IMR-90 (cell line): ENCODE measurements at regions not wholly inside any gene's neighbourhood (a gene's known extent, or its start where the extent isn't known, plus 50 kb on each side); places are given as distances from the start of the nearest gene placed in this dataset.

Experiments
- ATAC-seq: fragments of 200-7000 bp; cut with Tn5 transposase; 2 replicates; pipeline ENCODE4 v1.9.1; 2020; ENCODE audit warnings: low read depth, mild to moderate bottlenecking, moderate library complexity
- BruUV-seq: library from RNA; stranded (reverse); fragments of 400-500 nt; replicated peaks from 2 replicates; lab custom pipeline; 2021; lab: Mats Ljungman, UMichigan
- CTCF ChIA-PET: fragments of 300-600 bp; formaldehyde crosslinking; extraction: SDS; loops from one replicate; lab custom pipeline; 2021; ENCODE audit warnings: antibody characterized with exemption; lab: Yijun Ruan, JAX
- POLR2A ChIA-PET: fragments of 300-600 bp; sonication (Branson Sonifier 250); formaldehyde crosslinking; loops from one replicate; lab custom pipeline; 2022; ENCODE audit warnings: antibody characterized with exemption; ENCODE audit not compliant: unreplicated experiment; lab: Charles Lee
- DNase-seq: peaks from one replicate; pipeline ENCODE4 v3.0.0; 2013
- H2AFZ ChIP-seq: replicated peaks from 2 replicates; pipeline ENCODE3; 2013; ENCODE audit warnings: low read length, mild to moderate bottlenecking; ENCODE audit not compliant: poor library complexity
- H2AK5ac ChIP-seq: 2 replicates; pipeline ENCODE4 v1.6.1; 2013; ENCODE audit warnings: low read depth, low read length, inconsistent platforms
- H2AK9ac ChIP-seq: replicated peaks from 2 replicates; pipeline ENCODE3; 2013; ENCODE audit warnings: mild to moderate bottlenecking, low read depth, low read length, moderate library complexity; ENCODE audit not compliant: poor library complexity
- H2BK120ac ChIP-seq: 2 replicates; pipeline ENCODE4 v1.6.1; 2013; ENCODE audit warnings: low read depth, low read length, inconsistent platforms
- H2BK15ac ChIP-seq: 3 replicates; pipeline ENCODE4 v1.6.1; 2013; ENCODE audit warnings: low read depth, low read length, inconsistent platforms
- H2BK20ac ChIP-seq: 2 replicates; pipeline ENCODE4 v1.6.1; 2013; ENCODE audit warnings: low read depth, mild to moderate bottlenecking, inconsistent platforms, low read length, moderate library complexity
- H2BK5ac ChIP-seq: 2 replicates; pipeline ENCODE4 v1.6.1; 2013; ENCODE audit warnings: mild to moderate bottlenecking, low read depth, low read length, inconsistent platforms; ENCODE audit not compliant: poor library complexity, severe bottlenecking
- H3K14ac ChIP-seq: replicated peaks from 2 replicates; pipeline ENCODE4 v1.6.1; 2013; ENCODE audit warnings: low read depth, low read length, inconsistent platforms
- H3K18ac ChIP-seq: 2 replicates; pipeline ENCODE4 v1.6.1; 2013; ENCODE audit warnings: low read depth, low read length, control low read depth
- H3K23ac ChIP-seq: 2 replicates; pipeline ENCODE4 v1.6.1; 2013; ENCODE audit warnings: low read depth, low read length, inconsistent platforms
- H3K27ac ChIP-seq: 2 replicates; pipeline ENCODE4 v1.5.1; 2013; ENCODE audit warnings: mild to moderate bottlenecking, control low read depth, low read length; ENCODE audit not compliant: insufficient read depth
- H3K27me3 ChIP-seq: 2 replicates; pipeline ENCODE4 v1.6.1; 2013; ENCODE audit warnings: low read length; ENCODE audit not compliant: control insufficient read depth, insufficient read depth
- H3K36me3 ChIP-seq: 2 replicates; pipeline ENCODE4 v1.6.1; 2013; ENCODE audit warnings: low read length, mixed read lengths; ENCODE audit not compliant: control insufficient read depth, insufficient read depth
- H3K4ac ChIP-seq: 2 replicates; pipeline ENCODE4 v1.6.1; 2013; ENCODE audit warnings: low read depth, low read length, inconsistent platforms
- H3K4me1 ChIP-seq: 2 replicates; pipeline ENCODE4 v1.6.1; 2013; ENCODE audit warnings: low read length, mixed read lengths; ENCODE audit not compliant: control insufficient read depth, insufficient read depth
- H3K4me2 ChIP-seq: 2 replicates; pipeline ENCODE4 v1.6.1; 2013; ENCODE audit warnings: low read depth, mild to moderate bottlenecking, control low read depth, low read length, moderate library complexity
- H3K4me3 ChIP-seq: 2 replicates; pipeline ENCODE4 v1.5.1; 2013; ENCODE audit warnings: low read depth, mild to moderate bottlenecking, control low read depth, low read length, moderate library complexity; ENCODE audit not compliant: insufficient read depth
- H3K56ac ChIP-seq: 2 replicates; pipeline ENCODE4 v1.6.1; 2013; ENCODE audit warnings: low read length, inconsistent platforms; ENCODE audit not compliant: insufficient read depth; ENCODE audit errors: extremely low read depth
- H3K79me1 ChIP-seq, 2 experiments: 2 replicates each; pipeline ENCODE4 v1.6.1; 2013; ENCODE audit warnings: low read length in 2 of 2, inconsistent platforms in 1 of 2, low read depth in 1 of 2
- H3K9ac ChIP-seq: 2 replicates; pipeline ENCODE4 v1.6.1; 2013; ENCODE audit warnings: low read depth, low read length, control low read depth
- H3K9me1 ChIP-seq: 2 replicates; pipeline ENCODE4 v1.6.1; 2013; ENCODE audit warnings: low read length, inconsistent platforms; ENCODE audit not compliant: insufficient read depth
- H3K9me3 ChIP-seq: 2 replicates; pipeline ENCODE4 v1.6.1; 2013; ENCODE audit warnings: low read length; ENCODE audit not compliant: control insufficient read depth, insufficient read depth
- H4K20me1 ChIP-seq: 2 replicates; pipeline ENCODE4 v1.6.1; 2013; ENCODE audit warnings: low read length, inconsistent platforms; ENCODE audit not compliant: insufficient read depth
- H4K5ac ChIP-seq: 2 replicates; pipeline ENCODE4 v1.6.1; 2013; ENCODE audit warnings: mild to moderate bottlenecking, low read depth, low read length, control low read depth
- H4K8ac ChIP-seq, 2 experiments: 2 replicates each; pipeline ENCODE4 v1.6.1; 2013; ENCODE audit warnings: low read depth in 2 of 2, low read length in 2 of 2, control low read depth in 1 of 2, inconsistent platforms in 1 of 2
- H4K91ac ChIP-seq: 2 replicates; pipeline ENCODE4 v1.6.1; 2013; ENCODE audit warnings: low read depth, low read length, inconsistent platforms; ENCODE audit not compliant: insufficient read depth
- CHD1 ChIP-seq: IDR thresholded peaks from 2 replicates; pipeline ENCODE4 v1.6.1; 2012; ENCODE audit warnings: low read depth, low read length, improper control_type of control experiment
- FOS ChIP-seq: fragments of 150-350 bp; IDR thresholded peaks from 2 replicates; pipeline ENCODE4 v1.6.1; 2016; ENCODE audit warnings: low read depth, low read length
- MAFK ChIP-seq: IDR thresholded peaks from 2 replicates; pipeline ENCODE4 v1.6.1; 2012; ENCODE audit warnings: low read depth, low read length, improper control_type of control experiment
- MAZ ChIP-seq: IDR thresholded peaks from 2 replicates; pipeline ENCODE4 v1.6.1; 2012; ENCODE audit warnings: low read depth, mild to moderate bottlenecking, low read length, improper control_type of control experiment, moderate library complexity, borderline replicate concordance
- MXI1 ChIP-seq: IDR thresholded peaks from 2 replicates; pipeline ENCODE4 v1.6.1; 2012; ENCODE audit warnings: low read depth, mild to moderate bottlenecking, low read length, moderate library complexity, borderline replicate concordance
- NFE2L2 ChIP-seq: fragments of 150-350 bp; IDR thresholded peaks from 2 replicates; pipeline ENCODE4 v1.6.1; 2016; ENCODE audit warnings: low read depth, mild to moderate bottlenecking, low read length
- RFX5 ChIP-seq: IDR thresholded peaks from 2 replicates; pipeline ENCODE4 v1.8.0; 2012; ENCODE audit warnings: low read depth, mild to moderate bottlenecking, low read length, moderate library complexity
- WGBS, 2 experiments: methylation state at CpG; one replicate each; pipeline versions ENCODE4 v1.1.5 to v1.1.7; 2013; ENCODE audit warnings: missing lambda C conversion rate in 2 of 2; ENCODE audit not compliant: insufficient read length in 1 of 2; ENCODE audit errors: extremely low coverage in 2 of 2; 5-methylcytosine and 5-hydroxymethylcytosine counted together
- dilution Hi-C: fragments of 300-500 bp; cut with HindIII; formaldehyde crosslinking; loops from one replicate; pipeline ENCODE4 v1.14.3; 2018; ENCODE audit warnings: low sequenced_read_pairs; ENCODE audit not compliant: unreplicated experiment
- in situ Hi-C: fragments of 300-500 bp; cut with MboI; formaldehyde crosslinking; loops from 3 replicates; pipeline ENCODE4 v1.14.3; 2019; ENCODE audit warnings: low sequenced_read_pairs, inconsistent platforms, mixed read lengths
- intact Hi-C: fragments of 100-400 bp; cut with micrococcal nuclease; formaldehyde crosslinking; loops from 2 replicates; pipeline ENCODE4 v1.10.0; 2022

DNA sequence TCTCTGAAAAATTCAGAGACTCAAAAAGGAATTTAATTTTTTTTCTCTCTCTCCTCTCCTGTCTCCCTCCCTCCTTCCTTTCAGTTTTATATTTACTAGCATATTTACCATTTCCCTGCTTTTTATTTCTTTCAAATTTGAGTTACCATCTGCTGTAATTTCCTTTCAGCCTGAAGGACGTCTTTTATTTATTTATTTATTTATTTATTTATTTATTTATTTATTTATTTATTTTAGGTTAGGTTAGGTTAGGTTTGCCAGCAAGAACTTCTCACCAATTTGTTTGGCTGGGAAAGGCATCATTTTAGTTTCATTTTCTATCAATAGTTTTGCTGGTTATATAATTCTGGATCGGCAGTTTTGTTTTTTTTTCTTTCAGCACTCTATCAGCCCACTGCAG lies 231.7 kb upstream of the ZRANB2 start:
- Histone ChIP-seq H3K36me3 (no peaks in the 10 kb centered on the region), H4K8ac (no peak overlapping the region), H3K79me1 (no peaks in the 10 kb centered on the region), H3K14ac (no peak overlapping the region), H3K9me1 (no peaks in the 10 kb centered on the region), H3K27ac (no peak overlapping the region), H2AFZ (no peak overlapping the region), H2AK5ac (no peak overlapping the region), H2BK120ac (no peak overlapping the region), H3K9me3 (no peaks in the 10 kb centered on the region), H3K9ac (no peak overlapping the region), H3K27me3 (no peaks in the 10 kb centered on the region), H3K18ac (no peak overlapping the region), H2AK9ac (no peak overlapping the region), H3K23ac (no peak overlapping the region), H3K4me3 (no peak overlapping the region), H3K4ac (no peak overlapping the region), H2BK5ac (no peak overlapping the region), H4K5ac (no peak overlapping the region), H2BK15ac (no peak overlapping the region), H4K91ac (no peak overlapping the region), H3K56ac (no peak overlapping the region), H4K20me1 (no peaks in the 10 kb centered on the region), H3K4me1 (no peaks in the 10 kb centered on the region), H2BK20ac (no peak overlapping the region), H3K4me2 (no peak overlapping the region)
- no CpG with 5 or more reads among the region's 2 CpGs for WGBS, 2 experiments
- no peak for ATAC-seq
- in situ Hi-C loops, result no loop called here
- intact Hi-C loops, result no loop called here
- TF ChIP-seq NFE2L2 (no peak), RFX5 (no peak), FOS (no peak), MAFK (no peak), CHD1 (no peak), MAZ (no peak), MXI1 (no peak)
- ChIA-PET POLR2A (no interaction called here), CTCF (no interaction called here)
- no TSS peak for BruUV-seq
- dilution Hi-C loops, result no loop called here
- DNase-seq, result no peak
